ENCODE measurements at regions not wholly inside any gene's neighbourhood (a gene's known extent, or its start where the extent isn't known, plus 50 kb on each side); places are given as distances from the start of the nearest gene placed in this dataset.

- no peaks in the 10 kb centered on the region for H3K9me3 ChIP-seq (ENCODE audit: control insufficient read depth, low read length)
- peaks cover 17% of the 10 kb centered on the region for H3K4me1 ChIP-seq (ENCODE audit: control insufficient read depth, insufficient read depth, low read length)
- no peaks in the 10 kb centered on the region for H3K27me3 ChIP-seq (ENCODE audit: control insufficient read depth, insufficient read depth, low read length, poor library complexity, severe bottlenecking)
- no peak overlapping the region for H3K4me3 ChIP-seq (ENCODE audit: insufficient read depth, low read depth, low read length)
- 94 to 96% methylated on average over 4 of the region's 4 CpGs for WGBS, 2 experiments
- no peak overlapping the region for H3K27ac ChIP-seq (ENCODE audit: insufficient read depth, low read depth, low read length, poor library complexity, severe bottlenecking)
- H3K36me3 ChIP-seq (ENCODE audit: control insufficient read depth, insufficient read depth, low read length), result no peaks in the 10 kb centered on the region
Measured at GRCh38 chr17:14940108-14940937, 324.8 kb downstream of the PMP22 start.

- H3K27ac ChIP-seq (ENCODE audit: insufficient read depth, low read depth, low read length, poor library complexity, severe bottlenecking), result no peak overlapping the region
- no peaks in the 10 kb centered on the region for H3K27me3 ChIP-seq (ENCODE audit: control insufficient read depth, insufficient read depth, low read length, poor library complexity, severe bottlenecking)
- WGBS, 2 experiments, result 97 to 100% methylated on average over 2 of the region's 2 CpGs
- no peaks in the 10 kb centered on the region for H3K9me3 ChIP-seq (ENCODE audit: control insufficient read depth, low read length)
- H3K4me1 ChIP-seq (ENCODE audit: control insufficient read depth, insufficient read depth, low read length), result peaks cover 17% of the 10 kb centered on the region
- no peaks in the 10 kb centered on the region for H3K36me3 ChIP-seq (ENCODE audit: control insufficient read depth, insufficient read depth, low read length)
- no peak overlapping the region for H3K4me3 ChIP-seq (ENCODE audit: insufficient read depth, low read depth, low read length)
Measured at GRCh38 chr17:14935845-14936485, 329.2 kb downstream of the PMP22 start.

DNA sequence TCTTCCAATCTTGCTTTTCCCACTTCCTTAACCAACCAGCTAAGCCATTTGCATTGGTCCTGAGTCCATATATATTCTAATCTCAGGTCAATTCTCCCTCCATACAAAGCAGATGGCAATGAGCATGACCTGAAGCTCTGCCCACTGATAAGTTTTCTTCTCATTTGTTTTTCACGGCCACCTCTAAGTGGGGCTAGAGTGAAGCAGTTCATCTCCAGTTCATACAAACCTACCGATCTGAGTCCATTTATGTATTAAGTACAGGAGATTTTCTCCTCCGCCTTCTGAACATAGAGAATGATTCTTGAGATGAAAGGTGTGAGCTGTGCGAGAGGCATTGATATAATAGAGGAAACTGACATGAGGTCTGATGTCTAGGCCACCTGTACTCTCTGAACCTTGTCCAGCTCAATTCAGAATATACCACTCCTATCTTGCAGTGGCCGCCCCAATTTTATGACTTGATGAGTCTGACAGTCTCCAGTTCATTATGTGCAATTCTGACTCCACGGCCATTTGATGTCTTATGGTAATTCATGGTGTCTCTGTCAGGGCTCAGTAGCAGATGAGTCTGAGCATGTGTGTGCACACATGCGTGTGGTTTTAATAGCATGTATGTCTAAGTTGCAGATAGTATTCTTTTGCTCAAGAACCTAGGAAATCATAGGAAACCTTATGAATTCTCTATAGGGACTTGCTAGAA lies 329.8 kb downstream of the PMP22 start:
- no peaks in the 10 kb centered on the region for H3K36me3 ChIP-seq (ENCODE audit: control insufficient read depth, insufficient read depth, low read length)
- H3K4me1 ChIP-seq (ENCODE audit: control insufficient read depth, insufficient read depth, low read length), result peaks cover 17% of the 10 kb centered on the region
- 94 to 97% methylated on average over 7 of the region's 7 CpGs for WGBS, 2 experiments
- H3K9me3 ChIP-seq (ENCODE audit: control insufficient read depth, low read length), result no peaks in the 10 kb centered on the region
- H3K27me3 ChIP-seq (ENCODE audit: control insufficient read depth, insufficient read depth, low read length, poor library complexity, severe bottlenecking), result no peaks in the 10 kb centered on the region
- no peak overlapping the region for H3K27ac ChIP-seq (ENCODE audit: insufficient read depth, low read depth, low read length, poor library complexity, severe bottlenecking)
- H3K4me3 ChIP-seq (ENCODE audit: insufficient read depth, low read depth, low read length), result no peak overlapping the region

- no peak overlapping the region for H3K4me3 ChIP-seq (ENCODE audit: insufficient read depth, low read depth, low read length)
- H3K27me3 ChIP-seq (ENCODE audit: control insufficient read depth, insufficient read depth, low read length, poor library complexity, severe bottlenecking), result no peaks in the 10 kb centered on the region
- no peak overlapping the region for H3K27ac ChIP-seq (ENCODE audit: insufficient read depth, low read depth, low read length, poor library complexity, severe bottlenecking)
- peaks cover 17% of the 10 kb centered on the region for H3K4me1 ChIP-seq (ENCODE audit: control insufficient read depth, insufficient read depth, low read length)
- H3K36me3 ChIP-seq (ENCODE audit: control insufficient read depth, insufficient read depth, low read length), result no peaks in the 10 kb centered on the region
- H3K9me3 ChIP-seq (ENCODE audit: control insufficient read depth, low read length), result no peaks in the 10 kb centered on the region
- WGBS, 2 experiments, result 93 to 98% methylated on average over 4 of the region's 4 CpGs
Measured at GRCh38 chr17:14933676-14934075, 331.4 kb downstream of the PMP22 start.

DNA sequence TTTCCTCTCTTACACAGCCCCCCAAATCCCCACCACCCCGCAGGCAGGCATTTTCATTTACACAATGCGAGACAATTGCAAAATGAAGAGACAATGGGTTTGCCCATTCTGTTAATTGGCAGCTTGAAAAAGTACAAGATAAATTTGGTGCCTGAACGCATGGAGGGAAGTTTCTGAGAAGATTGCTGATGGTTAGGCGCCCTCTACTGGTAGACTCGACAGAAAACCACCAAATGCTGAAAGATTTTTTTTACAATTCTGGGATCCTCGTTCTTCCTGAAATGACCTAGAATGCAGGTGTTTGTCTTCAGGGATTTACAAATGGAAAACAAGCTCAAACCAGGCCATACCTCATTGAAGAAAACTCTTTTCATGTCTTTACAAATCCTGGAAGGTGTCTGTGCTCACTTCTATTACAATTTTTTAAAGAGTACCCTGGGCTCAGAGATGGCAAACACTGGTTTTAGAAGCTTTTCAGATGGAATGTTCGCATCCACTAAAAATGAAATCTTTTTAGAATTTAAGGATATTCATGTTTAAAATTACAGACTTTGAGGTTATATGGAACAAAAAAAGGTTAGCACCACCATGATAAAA lies 338.5 kb downstream of the PMP22 start:
- 17 to 21% methylated on average over 7 of the region's 7 CpGs for WGBS, 2 experiments
- no peaks in the 10 kb centered on the region for H3K4me1 ChIP-seq (ENCODE audit: control insufficient read depth, insufficient read depth, low read length)
- no peaks in the 10 kb centered on the region for H3K36me3 ChIP-seq (ENCODE audit: control insufficient read depth, insufficient read depth, low read length)
- no peak overlapping the region for H3K4me3 ChIP-seq (ENCODE audit: insufficient read depth, low read depth, low read length)
- no peaks in the 10 kb centered on the region for H3K27me3 ChIP-seq (ENCODE audit: control insufficient read depth, insufficient read depth, low read length, poor library complexity, severe bottlenecking)
- no peaks in the 10 kb centered on the region for H3K9me3 ChIP-seq (ENCODE audit: control insufficient read depth, low read length)
- H3K27ac ChIP-seq (ENCODE audit: insufficient read depth, low read depth, low read length, poor library complexity, severe bottlenecking), result no peak overlapping the region

GRCh38 chr17:14926073-14926472 lies 339.1 kb downstream of the PMP22 start:
- H3K4me1 ChIP-seq (ENCODE audit: control insufficient read depth, insufficient read depth, low read length), result peaks cover under 1% of the 10 kb centered on the region
- WGBS, 2 experiments, result 83 to 88% methylated on average over 7 to 8 of the region's 8 CpGs
- H3K9me3 ChIP-seq (ENCODE audit: control insufficient read depth, low read length), result no peaks in the 10 kb centered on the region
- no peaks in the 10 kb centered on the region for H3K27me3 ChIP-seq (ENCODE audit: control insufficient read depth, insufficient read depth, low read length, poor library complexity, severe bottlenecking)
- H3K27ac ChIP-seq (ENCODE audit: insufficient read depth, low read depth, low read length, poor library complexity, severe bottlenecking), result no peak overlapping the region
- H3K36me3 ChIP-seq (ENCODE audit: control insufficient read depth, insufficient read depth, low read length), result no peaks in the 10 kb centered on the region
- no peak overlapping the region for H3K4me3 ChIP-seq (ENCODE audit: insufficient read depth, low read depth, low read length)

GRCh38 chr17:14925498-14925897 lies 339.6 kb downstream of the PMP22 start:
- H3K27ac ChIP-seq (ENCODE audit: insufficient read depth, low read depth, low read length, poor library complexity, severe bottlenecking), result no peak overlapping the region
- peaks cover 6% of the 10 kb centered on the region for H3K4me1 ChIP-seq (ENCODE audit: control insufficient read depth, insufficient read depth, low read length)
- 92 to 96% methylated on average over 2 of the region's 2 CpGs for WGBS, 2 experiments
- H3K9me3 ChIP-seq (ENCODE audit: control insufficient read depth, low read length), result no peaks in the 10 kb centered on the region
- H3K27me3 ChIP-seq (ENCODE audit: control insufficient read depth, insufficient read depth, low read length, poor library complexity, severe bottlenecking), result no peaks in the 10 kb centered on the region
- H3K4me3 ChIP-seq (ENCODE audit: insufficient read depth, low read depth, low read length), result no peak overlapping the region
- no peaks in the 10 kb centered on the region for H3K36me3 ChIP-seq (ENCODE audit: control insufficient read depth, insufficient read depth, low read length)

DNA sequence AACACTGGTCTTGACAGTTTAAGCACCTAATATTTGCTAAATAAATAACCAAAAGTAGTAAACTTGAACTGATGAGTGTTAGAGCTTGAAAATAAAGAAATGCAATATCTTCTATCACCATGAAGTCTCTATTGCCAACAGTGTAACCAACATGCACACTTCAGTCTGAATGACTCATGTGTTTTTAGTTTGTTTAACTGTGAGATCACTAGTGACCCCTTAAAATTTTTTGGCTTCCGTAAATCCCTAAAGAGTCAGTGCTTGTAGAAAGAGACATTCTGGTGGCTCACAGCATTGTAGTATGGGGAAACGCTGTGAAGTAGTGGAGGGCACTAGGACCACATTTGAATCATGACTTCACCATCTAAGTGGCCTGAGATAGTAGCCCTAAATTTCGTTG lies 341.1 kb downstream of the PMP22 start:
- Histone ChIP-seq H3K4me1 (ENCODE audit: control insufficient read depth, insufficient read depth, low read length) (peaks cover 21% of the 10 kb centered on the region), H3K27me3 (ENCODE audit: control insufficient read depth, insufficient read depth, low read length, poor library complexity, severe bottlenecking) (no peaks in the 10 kb centered on the region), H3K4me3 (ENCODE audit: insufficient read depth, low read depth, low read length) (no peak overlapping the region), H3K36me3 (ENCODE audit: control insufficient read depth, insufficient read depth, low read length) (no peaks in the 10 kb centered on the region), H3K27ac (ENCODE audit: insufficient read depth, low read depth, low read length, poor library complexity, severe bottlenecking) (no peak overlapping the region), H3K9me3 (ENCODE audit: control insufficient read depth, low read length) (no peaks in the 10 kb centered on the region)
- 95% methylated on average over 3 of the region's 3 CpGs for WGBS, 2 experiments

DNA sequence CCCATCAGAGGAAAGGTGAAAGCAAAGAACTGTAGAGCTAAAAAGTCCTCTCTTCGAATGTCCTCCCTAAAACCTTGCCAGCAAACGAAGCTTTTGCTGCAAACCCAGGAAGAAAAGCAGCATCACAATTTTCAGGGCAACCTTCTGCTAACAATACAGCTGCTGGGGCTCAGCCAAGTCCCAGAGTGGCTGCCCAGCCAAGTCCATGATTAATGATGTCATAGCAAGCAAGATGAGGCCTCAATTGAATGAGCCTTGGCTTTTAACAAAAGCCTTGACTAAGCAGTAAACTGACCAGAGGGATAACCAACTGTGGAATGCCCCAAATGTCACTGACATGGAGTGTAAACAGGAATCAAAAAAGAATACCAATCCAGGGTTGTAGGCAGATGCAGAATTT lies 342.7 kb downstream of the PMP22 start:
- Histone ChIP-seq H3K9me3 (ENCODE audit: control insufficient read depth, low read length) (no peaks in the 10 kb centered on the region), H3K27me3 (ENCODE audit: control insufficient read depth, insufficient read depth, low read length, poor library complexity, severe bottlenecking) (no peaks in the 10 kb centered on the region), H3K27ac (ENCODE audit: insufficient read depth, low read depth, low read length, poor library complexity, severe bottlenecking) (no peak overlapping the region), H3K36me3 (ENCODE audit: control insufficient read depth, insufficient read depth, low read length) (no peaks in the 10 kb centered on the region), H3K4me3 (ENCODE audit: insufficient read depth, low read depth, low read length) (no peak overlapping the region), H3K4me1 (ENCODE audit: control insufficient read depth, insufficient read depth, low read length) (peaks cover 33% of the 10 kb centered on the region)
- WGBS, 2 experiments, result 90 to 93% methylated on average over 2 of the region's 2 CpGs

DNA sequence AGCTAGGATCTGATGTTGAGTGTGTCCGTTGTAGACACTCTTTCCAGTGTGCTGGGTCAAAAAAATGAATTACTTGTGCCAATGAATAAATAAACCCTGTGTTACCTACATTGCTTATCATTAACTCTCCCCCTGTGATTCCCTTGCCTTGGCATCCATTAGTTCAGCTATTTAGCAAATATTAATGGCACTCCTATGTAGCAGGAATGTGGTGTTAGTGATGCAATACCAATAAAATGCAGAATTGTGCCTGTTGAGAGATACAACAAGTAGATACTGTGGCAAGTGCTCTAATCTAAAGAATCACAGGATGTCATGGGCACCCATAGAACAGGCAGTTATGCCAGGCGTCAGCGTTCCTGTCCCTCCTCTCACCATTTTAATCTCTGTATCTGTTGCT lies 343.2 kb downstream of the PMP22 start:
- Histone ChIP-seq H3K9me3 (ENCODE audit: control insufficient read depth, low read length) (no peaks in the 10 kb centered on the region), H3K27me3 (ENCODE audit: control insufficient read depth, insufficient read depth, low read length, poor library complexity, severe bottlenecking) (no peaks in the 10 kb centered on the region), H3K4me3 (ENCODE audit: insufficient read depth, low read depth, low read length) (no peak overlapping the region), H3K4me1 (ENCODE audit: control insufficient read depth, insufficient read depth, low read length) (peaks cover 33% of the 10 kb centered on the region), H3K27ac (ENCODE audit: insufficient read depth, low read depth, low read length, poor library complexity, severe bottlenecking) (no peak overlapping the region), H3K36me3 (ENCODE audit: control insufficient read depth, insufficient read depth, low read length) (no peaks in the 10 kb centered on the region)
- 95 to 96% methylated on average over 3 of the region's 3 CpGs for WGBS, 2 experiments

Measured in ectodermal cell (in vitro differentiated cells).